Pancreas (tissue), 10 donors: ENCODE measurements at regions not wholly inside any gene's neighbourhood (a gene's known extent, or its start where the extent isn't known, plus 50 kb on each side); places are given as distances from the start of the nearest gene placed in this dataset.

Experiments
- ATAC-seq, 4 donors: fragments of 200-7000 bp; cut with Tn5 transposase; one replicate each; pipeline versions ENCODE4 v1.8.0 to v1.9.1; 2020; ENCODE audit warnings: mild to moderate bottlenecking in 4 of 4, moderate library complexity in 4 of 4
- DNase-seq, 6 donors: peaks; one replicate each; pipeline ENCODE4 v3.0.0-alpha.2; 2020
- FAIRE-seq: peaks from 2 replicates; lab custom pipeline; 2012; peaks lifted over from hg19 to GRCh38; lab: Jason Lieb, UNC
- H3K27ac ChIP-seq, 4 donors: fragments of 200-600 bp; sonication (generic); 1 replicate in 3 of 4; 2 replicates in 1 of 4; pipeline versions ENCODE4 v1.5.0 to v1.8.0; 2020
- H3K27me3 ChIP-seq, 4 donors: fragments of 200-600 bp; one replicate each; pipeline ENCODE4 v1.8.0; 2021
- H3K36me3 ChIP-seq, 3 donors: fragments of 200-600 bp; sonication (generic) in 1 of 3; one replicate each; pipeline versions ENCODE4 v1.5.0 to v1.8.0; 2020 to 2021
- H3K4me1 ChIP-seq, 3 donors: fragments of 200-600 bp; one replicate each; pipeline ENCODE4 v1.8.0; 2021
- H3K4me3 ChIP-seq, 4 donors: fragments of 200-600 bp; sonication (generic) in 2 of 4; one replicate each; pipeline versions ENCODE4 v1.5.0 to v1.8.0; 2020 to 2021
- H3K9me3 ChIP-seq, 4 donors: fragments of 200-600 bp; one replicate each; pipeline ENCODE4 v1.8.0; 2021
- WGBS, 2 donors: extraction: QIAGEN DNeasy Blood & Tissue Kit; methylation state at CpG; one replicate each; pipeline ENCODE4 v1.1.7; 2013; 5-methylcytosine and 5-hydroxymethylcytosine counted together
- intact Hi-C, 3 donors: fragments of 100-400 bp; cut with DNase I; formaldehyde crosslinking; loops; one replicate each; pipeline versions ENCODE4 v1.11.1 to v1.14.2; 2022
- TF ChIP-seq, protein P1 (sequence below), 4 donors: fragments of 200-600 bp; sonication (generic) in 3 of 4; IDR thresholded peaks; one replicate each; pipeline versions ENCODE4 v1.5.0 to v1.8.0; 2021; ENCODE audit warnings: antibody characterized with exemption in 4 of 4
- donor health status: healthy with polysubstance abuse.
- donor health status: DM: no; HTN: no; CAD: no; lungs with moderate emphysema.
- donor health status: DM: no; HTN: no; CAD: no.
- donor health status: control.
- donor health status: control.
- donor health status: Bipolar disorder and iron deficiency.
- donor health status: DM: yes; HTN: yes; CAD: no.
- donor health status: DM: no; HTN: no; CAD: no.
- donor health status: DM: no; HTN: no; CAD: no.
- donor health status: DM: yes; HTN: yes; CAD: no.

GRCh38 chr5:77569409-77569808 is 69.1 kb downstream of the OTP start:
- Histone ChIP-seq H3K27me3 (no peaks in the 10 kb centered on the region), H3K27ac (no peak overlapping the region), H3K4me3 (no peak overlapping the region), H3K9me3 (no peaks in the 10 kb centered on the region), H3K4me1 (peaks cover 0 to 3% (median 0%) of the 10 kb centered on the region in 3 donors), H3K36me3 (no peaks in the 10 kb centered on the region)
- WGBS, 2 donors = 80 to 86% methylated on average over 2 of the region's 2 CpGs
- ATAC-seq (no peak), DNase-seq (no peak), FAIRE-seq (no peak)
- TF ChIP-seq, protein P1, sequence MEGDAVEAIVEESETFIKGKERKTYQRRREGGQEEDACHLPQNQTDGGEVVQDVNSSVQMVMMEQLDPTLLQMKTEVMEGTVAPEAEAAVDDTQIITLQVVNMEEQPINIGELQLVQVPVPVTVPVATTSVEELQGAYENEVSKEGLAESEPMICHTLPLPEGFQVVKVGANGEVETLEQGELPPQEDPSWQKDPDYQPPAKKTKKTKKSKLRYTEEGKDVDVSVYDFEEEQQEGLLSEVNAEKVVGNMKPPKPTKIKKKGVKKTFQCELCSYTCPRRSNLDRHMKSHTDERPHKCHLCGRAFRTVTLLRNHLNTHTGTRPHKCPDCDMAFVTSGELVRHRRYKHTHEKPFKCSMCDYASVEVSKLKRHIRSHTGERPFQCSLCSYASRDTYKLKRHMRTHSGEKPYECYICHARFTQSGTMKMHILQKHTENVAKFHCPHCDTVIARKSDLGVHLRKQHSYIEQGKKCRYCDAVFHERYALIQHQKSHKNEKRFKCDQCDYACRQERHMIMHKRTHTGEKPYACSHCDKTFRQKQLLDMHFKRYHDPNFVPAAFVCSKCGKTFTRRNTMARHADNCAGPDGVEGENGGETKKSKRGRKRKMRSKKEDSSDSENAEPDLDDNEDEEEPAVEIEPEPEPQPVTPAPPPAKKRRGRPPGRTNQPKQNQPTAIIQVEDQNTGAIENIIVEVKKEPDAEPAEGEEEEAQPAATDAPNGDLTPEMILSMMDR (IDR thresholded peaks at IDR 0.05) = no peak
- intact Hi-C loops = no loop called here

DNA sequence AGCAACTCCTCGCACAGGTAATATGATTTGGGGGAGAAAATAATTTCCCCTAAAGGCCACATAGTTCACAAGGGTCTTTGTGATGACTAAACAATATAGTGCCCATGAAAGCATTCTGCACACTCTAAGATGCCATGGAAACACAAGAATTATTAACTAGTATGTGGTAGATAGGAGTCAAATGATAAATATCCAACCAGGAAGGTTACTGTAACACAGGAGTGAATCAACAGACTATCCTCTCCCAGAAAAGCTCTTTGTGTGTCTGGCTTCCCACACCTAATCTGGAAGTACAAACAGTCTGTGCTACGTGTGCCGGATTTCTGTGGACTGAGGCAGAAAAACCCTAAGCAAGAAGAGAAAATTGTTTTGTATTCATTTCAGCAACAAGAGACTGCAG is 70.0 kb downstream of the OTP start:
- intact Hi-C loops = no loop called here
- H3K27ac ChIP-seq = no peak overlapping the region
- H3K4me3 ChIP-seq = no peak overlapping the region
- WGBS, 2 donors = 26 to 31% methylated on average over 3 of the region's 3 CpGs
- TF ChIP-seq, protein P1 (IDR thresholded peaks at IDR 0.05) = no peak
- peak in 3 of 4 donors; percentile 56 to 74 (median 72) for ATAC-seq
- H3K27me3 ChIP-seq = no peaks in the 10 kb centered on the region
- no peak for FAIRE-seq
- no peaks in the 10 kb centered on the region for H3K9me3 ChIP-seq
- H3K4me1 ChIP-seq = peaks cover 0 to 3% (median 0%) of the 10 kb centered on the region in 3 donors
- no peak for DNase-seq
- H3K36me3 ChIP-seq = no peaks in the 10 kb centered on the region

DNA sequence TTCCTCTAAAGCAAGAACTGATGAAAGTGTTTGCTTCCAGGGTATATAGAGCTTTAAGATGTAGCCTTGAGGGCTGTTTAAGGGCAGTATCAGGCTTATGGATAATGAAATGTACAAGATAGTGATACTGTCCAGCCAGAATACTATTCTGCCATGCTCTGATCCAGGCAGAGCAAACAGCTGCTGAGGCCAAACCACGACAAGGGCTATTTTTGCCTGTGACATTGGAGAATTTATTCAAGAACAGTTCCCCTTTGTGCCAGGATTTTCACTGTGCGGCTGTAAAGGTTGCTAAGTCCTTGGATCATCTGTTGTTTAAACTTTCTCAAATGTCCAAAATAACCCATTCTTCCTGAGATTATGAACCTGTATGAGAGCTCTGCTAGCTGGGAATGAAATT is 70.4 kb downstream of the OTP start:
- H3K4me3 ChIP-seq = no peak overlapping the region
- FAIRE-seq = no peak
- ATAC-seq = peak in 2 of 4 donors; percentile 20 to 57
- peaks cover 0 to 3% (median 0%) of the 10 kb centered on the region in 3 donors for H3K4me1 ChIP-seq
- H3K9me3 ChIP-seq = no peaks in the 10 kb centered on the region
- TF ChIP-seq, protein P1 (IDR thresholded peaks at IDR 0.05) = no peak
- H3K36me3 ChIP-seq = no peaks in the 10 kb centered on the region
- H3K27ac ChIP-seq = peak overlapping the region in 1 of 4 donors; percentile 31
- WGBS, 2 donors = 26% methylated on average over 2 of the region's 2 CpGs
- intact Hi-C loops = no loop called here
- H3K27me3 ChIP-seq = no peaks in the 10 kb centered on the region
- no peak for DNase-seq

GRCh38 chr5:77563475-77563874 is 71.4 kb upstream of the WDR41 start:
- WGBS, 2 donors = 31 to 36% methylated on average over 3 of the region's 3 CpGs
- intact Hi-C loops = no loop called here
- H3K27me3 ChIP-seq = no peaks in the 10 kb centered on the region
- ATAC-seq (no peak), FAIRE-seq (no peak), DNase-seq (no peak)
- no peaks in the 10 kb centered on the region for H3K9me3 ChIP-seq
- no peak overlapping the region for H3K27ac ChIP-seq
- no peak overlapping the region for H3K4me3 ChIP-seq
- peaks cover 0 to 3% (median 0%) of the 10 kb centered on the region in 3 donors for H3K4me1 ChIP-seq
- no peaks in the 10 kb centered on the region for H3K36me3 ChIP-seq
- TF ChIP-seq, protein P1 (IDR thresholded peaks at IDR 0.05) = no peak

- intact Hi-C loops = no loop called here
- 28 to 33% methylated on average over 3 of the region's 3 CpGs for WGBS, 2 donors
- Histone ChIP-seq H3K36me3 (no peaks in the 10 kb centered on the region), H3K27ac (no peak overlapping the region), H3K9me3 (no peaks in the 10 kb centered on the region), H3K27me3 (no peaks in the 10 kb centered on the region), H3K4me3 (no peak overlapping the region), H3K4me1 (no peaks in the 10 kb centered on the region)
- no peak for ATAC-seq
- TF ChIP-seq, protein P1 (IDR thresholded peaks at IDR 0.05) = no peak
- no peak for FAIRE-seq
- no peak for DNase-seq
These were observed 69.8 kb upstream of the WDR41 start for GRCh38 chr5:77561965-77562364.
